GM21786 (cell line): ENCODE measurements at regions not wholly inside any gene's neighbourhood (a gene's known extent, or its start where the extent isn't known, plus 50 kb on each side); places are given as distances from the start of the nearest gene placed in this dataset.
"Not testable (repeated sequence)": the region's sequence is repeated elsewhere in the genome, so short reads cannot be mapped to it uniquely, and the experiment has no call there.

Experiments
- ATAC-seq: cut with Tn5 transposase; IDR thresholded peaks from one replicate; pipeline ENCODE4 v1.9.1; 2021; ENCODE audit not compliant: unreplicated experiment

- no peak for ATAC-seq
Observed at GRCh38 chr3:24683633-24684384, 189.2 kb upstream of the THRB start.

DNA sequence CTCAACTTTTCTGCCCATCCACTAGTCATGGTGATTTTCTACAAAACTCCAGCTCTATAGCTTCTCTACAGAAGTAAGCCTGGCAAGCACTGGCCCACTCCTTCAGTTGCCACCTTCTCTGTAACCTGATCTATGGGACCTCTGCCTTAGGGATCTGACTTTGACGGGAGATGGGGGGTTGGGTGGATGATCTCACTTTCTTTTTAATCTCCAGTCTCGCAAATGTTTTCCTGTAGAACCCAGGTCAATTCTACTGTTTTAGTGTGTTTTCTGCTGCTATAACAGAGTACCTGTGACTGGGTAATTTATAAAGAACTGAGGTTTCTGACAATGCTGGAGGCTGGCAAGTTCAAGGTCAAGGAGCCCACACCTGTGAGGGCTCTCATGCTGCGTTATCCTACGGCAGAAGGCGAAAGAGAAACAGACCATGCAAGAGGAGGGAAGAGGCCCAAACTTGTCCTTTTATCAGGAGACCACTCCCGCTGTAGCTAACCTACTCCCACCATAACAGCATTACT is 189.9 kb upstream of the THRB start:
- no peak for ATAC-seq

- ATAC-seq: peak; percentile 54
Observed at GRCh38 chr3:24686808-24687207, 192.2 kb upstream of the THRB start.

GRCh38 chr3:24687671-24688070 is 193.0 kb upstream of the THRB start:
- no peak for ATAC-seq

DNA sequence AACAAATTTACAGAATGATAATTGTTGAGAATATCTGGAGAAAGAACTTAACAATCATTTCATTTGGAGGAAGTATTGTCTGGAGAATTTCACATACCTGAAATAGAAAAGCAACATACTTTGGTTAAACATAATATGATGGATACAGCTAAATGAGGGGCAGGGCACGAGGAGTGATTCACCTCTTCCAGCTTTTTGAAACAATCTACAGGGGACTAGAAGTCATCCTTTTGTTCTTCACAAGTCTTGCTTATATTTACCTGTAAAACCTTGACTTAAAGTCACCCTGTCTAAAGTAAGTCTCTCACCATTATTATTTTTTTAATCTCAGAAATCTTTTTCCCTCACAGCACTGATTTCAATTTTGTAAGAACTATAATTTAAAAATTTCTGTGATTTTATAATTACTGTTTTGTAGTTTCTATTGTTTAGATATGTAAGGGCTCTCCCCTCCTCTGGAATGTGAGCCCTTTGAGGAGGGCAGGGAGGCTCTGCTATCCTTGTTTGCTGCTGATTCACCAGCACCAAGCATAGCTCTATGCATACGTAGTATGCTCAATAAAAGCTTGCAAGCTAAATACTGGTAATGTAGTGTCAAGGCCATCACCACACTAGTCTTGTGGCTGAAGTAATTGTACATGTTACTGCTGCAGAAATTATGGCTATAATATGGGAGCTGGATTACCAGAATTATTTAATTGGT is 193.9 kb upstream of the THRB start:
- no peak for ATAC-seq

GRCh38 chr3:24689353-24689752 is 194.7 kb upstream of the THRB start:
- no peak for ATAC-seq

- no peak for ATAC-seq
Observed at GRCh38 chr3:24690777-24691176, 196.1 kb upstream of the THRB start.

GRCh38 chr3:24699078-24699477 is 204.4 kb upstream of the THRB start:
- ATAC-seq: not testable (repeated sequence)

DNA sequence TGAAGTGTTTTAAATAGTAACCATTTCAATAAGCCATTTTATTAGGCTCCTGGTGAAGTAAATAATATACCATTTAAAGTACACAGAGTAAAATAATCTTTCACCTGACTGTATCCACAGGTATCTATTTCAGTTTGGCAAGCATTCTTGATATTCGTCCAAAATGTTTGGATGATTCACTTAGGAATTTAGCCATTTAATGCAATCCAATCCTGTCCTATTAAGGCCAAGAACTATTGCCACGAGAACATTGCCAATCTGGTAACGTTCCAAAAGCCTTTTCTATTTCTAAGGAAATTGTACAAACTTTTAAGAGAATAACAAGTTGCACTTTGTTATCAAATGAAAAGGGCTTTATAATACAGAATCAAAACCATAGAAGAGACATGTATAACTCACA is 209.8 kb upstream of the THRB start:
- ATAC-seq: no peak

DNA sequence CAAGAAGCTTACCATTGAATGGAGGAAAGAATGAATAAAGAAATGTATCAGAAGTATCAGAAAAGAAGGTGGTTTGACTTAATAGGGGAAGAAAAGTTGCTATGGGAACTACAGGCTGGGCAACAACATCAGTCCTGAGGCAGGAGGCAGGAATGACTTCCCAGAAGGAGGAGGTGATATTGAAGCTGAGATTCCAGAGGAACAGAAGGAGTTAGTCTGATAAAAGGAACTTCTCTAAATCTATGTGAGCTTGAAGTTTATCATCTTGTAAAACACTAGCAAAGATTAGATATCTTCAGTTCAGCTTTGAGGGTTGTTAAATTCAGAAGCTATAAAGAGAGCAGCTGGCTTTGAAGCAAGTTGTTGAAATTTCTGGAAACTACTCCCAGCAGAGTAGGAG is 213.3 kb upstream of the THRB start:
- no peak for ATAC-seq

GRCh38 chr3:24709956-24710355 is 215.3 kb upstream of the THRB start:
- ATAC-seq: no peak

GRCh38 chr3:24713516-24713915 is 218.9 kb upstream of the THRB start:
- no peak for ATAC-seq

DNA sequence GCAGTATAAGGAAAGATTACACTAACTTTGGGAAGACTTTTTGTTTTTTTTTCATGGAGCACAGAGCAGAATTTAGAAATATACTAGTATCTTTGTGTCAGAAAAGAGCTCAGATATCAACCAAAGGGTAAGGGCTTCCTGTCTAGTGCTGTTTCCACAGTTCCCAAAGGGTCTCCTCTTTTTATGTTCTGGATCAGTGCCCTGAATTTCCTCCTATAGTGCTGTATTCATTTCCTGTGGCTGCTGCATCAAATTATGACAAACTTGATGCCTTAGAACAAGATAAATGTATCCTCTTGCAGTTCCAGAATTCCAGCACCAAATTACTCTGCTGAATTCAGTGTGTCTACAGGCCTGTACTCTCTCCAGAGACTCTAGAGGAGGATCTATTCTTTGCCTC is 219.8 kb upstream of the THRB start:
- ATAC-seq: no peak

- no peak for ATAC-seq
Observed at GRCh38 chr3:24715171-24715792, 220.6 kb upstream of the THRB start.

DNA sequence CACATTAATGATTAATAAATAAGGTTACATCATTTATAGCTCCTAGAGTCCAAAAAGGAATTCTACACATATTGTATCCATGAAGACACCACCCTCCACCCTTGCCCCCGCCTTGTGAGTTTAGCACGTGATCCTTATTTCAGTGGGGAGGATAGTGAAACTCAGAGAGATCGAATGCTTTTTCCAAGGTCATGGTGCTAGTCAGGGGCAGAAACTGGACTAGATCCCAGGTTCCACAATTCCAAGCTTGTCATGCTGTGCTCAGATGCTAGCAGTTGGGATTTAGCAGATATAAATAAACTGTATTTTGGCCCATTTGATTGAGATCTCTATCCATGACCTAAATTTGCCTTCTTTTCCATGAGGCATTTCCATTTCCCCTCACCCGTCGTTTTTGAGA is 227.4 kb upstream of the THRB start:
- no peak for ATAC-seq

- ATAC-seq: no peak
Observed at GRCh38 chr3:24725514-24726255, 231.0 kb upstream of the THRB start.

GRCh38 chr3:24726423-24726822 is 231.8 kb upstream of the THRB start:
- no peak for ATAC-seq

- ATAC-seq: no peak
Observed at GRCh38 chr3:24730173-24730572, 235.5 kb upstream of the THRB start.

- no peak for ATAC-seq
Observed at GRCh38 chr3:24734019-24734418, 239.4 kb upstream of the THRB start.

GRCh38 chr3:24736701-24737100 is 242.1 kb upstream of the THRB start:
- no peak for ATAC-seq

DNA sequence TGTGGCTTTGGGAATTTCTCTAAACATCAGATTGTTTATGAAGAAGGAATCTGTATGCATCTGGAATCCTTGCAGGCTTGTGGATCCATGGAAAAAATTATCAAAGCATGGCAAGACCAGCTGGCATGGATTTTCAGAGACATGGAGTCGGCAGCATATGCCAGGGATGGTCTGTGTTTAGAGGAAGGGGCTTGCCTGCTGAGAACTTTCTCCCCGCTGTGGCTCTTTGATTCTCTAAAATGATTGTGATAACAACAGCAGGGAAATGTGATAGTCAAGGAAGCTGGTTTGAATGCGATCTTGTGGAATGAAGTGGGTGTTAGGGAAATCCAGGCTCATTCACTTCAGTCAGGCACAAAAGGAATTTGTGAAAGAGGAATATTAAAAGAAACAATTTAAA is 245.7 kb upstream of the THRB start:
- no peak for ATAC-seq
